ENCODE measurements at regions not wholly inside any gene's neighbourhood (a gene's known extent, or its start where the extent isn't known, plus 50 kb on each side); places are given as distances from the start of the nearest gene placed in this dataset.

DNA sequence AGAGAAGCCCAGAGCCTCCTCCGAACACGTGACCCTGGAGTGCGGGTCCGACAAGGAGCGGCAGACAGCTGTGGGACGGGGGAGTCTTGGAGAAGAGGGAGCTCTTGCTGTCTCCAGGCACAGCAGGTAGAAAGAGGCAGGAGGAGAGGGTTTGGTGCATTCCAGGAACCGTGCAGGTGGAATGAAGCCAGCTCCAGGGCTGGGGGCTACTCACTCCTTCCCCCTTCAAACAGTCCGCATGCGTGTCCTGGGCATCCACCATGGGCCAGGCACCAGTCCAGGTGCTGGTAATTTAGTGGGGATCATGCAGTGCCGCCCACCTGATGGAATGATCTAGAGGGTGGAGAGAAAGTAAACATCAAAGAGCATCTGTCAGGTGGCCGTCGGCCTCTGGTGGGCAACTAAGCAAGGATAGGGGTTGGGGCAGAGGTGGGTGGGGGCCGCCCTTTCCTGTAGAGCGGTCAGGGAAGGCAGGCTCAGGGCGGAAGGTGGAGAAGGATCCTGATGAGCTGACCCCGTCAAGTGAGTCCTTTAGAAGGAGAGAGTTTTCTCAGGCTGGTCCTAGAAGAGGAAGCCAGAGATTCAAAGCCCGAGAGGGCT, 850.0 kb downstream of the TBC1D22A start:
- Mint-ChIP-seq H3K4me1 (ENCODE audit: low read depth) (no peaks in the 10 kb centered on the region), H3K36me3 (ENCODE audit: insufficient read depth) (no peaks in the 10 kb centered on the region), H3K9me3 (peaks cover 6% of the 10 kb centered on the region), H3K4me3 (no peak overlapping the region), H3K27me3 (ENCODE audit: low read depth) (peaks cover 2% of the 10 kb centered on the region)
- DNase-seq: no peak
- no peak for ATAC-seq

DNA sequence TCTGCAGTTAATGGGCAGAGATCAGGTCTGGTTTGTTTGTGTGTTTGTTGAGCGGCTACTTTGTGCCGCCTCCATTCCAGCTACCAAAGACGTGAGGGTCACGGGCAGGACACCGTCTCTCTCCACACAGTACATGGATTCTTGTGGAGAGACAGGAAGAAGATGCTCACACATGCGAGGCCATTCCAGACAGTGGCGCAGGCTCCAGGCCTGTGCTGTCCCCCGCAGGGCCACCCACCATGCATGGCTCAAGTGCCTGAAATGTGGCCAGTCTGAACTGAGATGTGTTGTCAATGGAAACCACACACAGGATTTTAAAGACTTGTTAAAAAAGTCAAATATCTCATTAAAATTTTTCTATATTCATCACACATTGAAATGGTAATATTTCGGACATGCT, 848.3 kb downstream of the TBC1D22A start:
- ATAC-seq: no peak
- peaks cover 2% of the 10 kb centered on the region for H3K27me3 Mint-ChIP-seq (ENCODE audit: low read depth)
- no peak for DNase-seq
- H3K36me3 Mint-ChIP-seq (ENCODE audit: insufficient read depth): no peaks in the 10 kb centered on the region
- peaks cover 6% of the 10 kb centered on the region for H3K9me3 Mint-ChIP-seq
- H3K4me3 Mint-ChIP-seq: no peak overlapping the region
- no peaks in the 10 kb centered on the region for H3K4me1 Mint-ChIP-seq (ENCODE audit: low read depth)

DNA sequence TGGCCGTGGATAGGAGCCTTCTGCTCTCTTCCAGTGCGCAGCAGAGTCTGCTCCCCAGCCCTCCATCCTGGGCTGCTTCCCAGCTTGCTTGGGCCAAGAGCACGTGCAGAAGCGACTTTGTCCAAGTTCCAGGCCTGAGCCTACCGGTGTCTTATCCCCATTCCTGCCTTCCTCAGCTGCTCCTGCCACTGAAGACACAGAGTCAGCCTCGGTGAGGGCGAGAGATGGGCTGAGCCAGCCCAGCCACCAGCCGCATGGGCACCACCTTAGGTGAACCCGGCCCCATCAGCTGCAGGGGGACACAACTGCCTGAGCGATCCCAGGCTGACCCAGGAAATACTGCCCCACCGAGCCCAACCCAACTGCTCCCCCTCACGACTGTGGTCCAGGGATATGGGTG, 847.8 kb downstream of the TBC1D22A start:
- ATAC-seq (no peak), DNase-seq (no peak)
- peaks cover 6% of the 10 kb centered on the region for H3K9me3 Mint-ChIP-seq
- H3K36me3 Mint-ChIP-seq (ENCODE audit: insufficient read depth): no peaks in the 10 kb centered on the region
- no peak overlapping the region for H3K4me3 Mint-ChIP-seq
- peaks cover 2% of the 10 kb centered on the region for H3K27me3 Mint-ChIP-seq (ENCODE audit: low read depth)
- no peaks in the 10 kb centered on the region for H3K4me1 Mint-ChIP-seq (ENCODE audit: low read depth)

DNA sequence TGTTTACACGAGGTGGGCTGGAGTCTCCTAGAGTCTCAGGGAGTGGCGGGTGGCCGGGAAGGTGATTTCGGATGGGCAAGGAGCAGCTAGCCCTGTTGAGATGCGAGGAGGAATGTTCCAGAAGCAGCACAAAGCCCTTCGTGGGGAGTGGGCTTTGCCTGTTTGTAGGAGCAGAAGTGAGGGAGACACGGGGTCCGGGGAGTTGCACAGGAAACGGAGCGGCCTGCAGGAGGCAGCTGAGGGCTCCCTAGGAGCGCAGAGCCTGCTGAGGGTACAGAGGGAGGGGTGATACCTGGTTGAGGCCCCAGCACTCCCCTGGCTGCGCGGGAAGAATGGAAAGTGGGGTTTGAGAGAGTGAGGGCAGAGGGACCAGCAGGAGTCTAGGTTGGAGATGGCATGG, 847.2 kb downstream of the TBC1D22A start:
- ATAC-seq: no peak
- Mint-ChIP-seq H3K27me3 (ENCODE audit: low read depth) (peaks cover 2% of the 10 kb centered on the region), H3K9me3 (peaks cover 6% of the 10 kb centered on the region), H3K36me3 (ENCODE audit: insufficient read depth) (no peaks in the 10 kb centered on the region), H3K4me3 (no peak overlapping the region), H3K4me1 (ENCODE audit: low read depth) (no peaks in the 10 kb centered on the region)
- DNase-seq: no peak

DNA sequence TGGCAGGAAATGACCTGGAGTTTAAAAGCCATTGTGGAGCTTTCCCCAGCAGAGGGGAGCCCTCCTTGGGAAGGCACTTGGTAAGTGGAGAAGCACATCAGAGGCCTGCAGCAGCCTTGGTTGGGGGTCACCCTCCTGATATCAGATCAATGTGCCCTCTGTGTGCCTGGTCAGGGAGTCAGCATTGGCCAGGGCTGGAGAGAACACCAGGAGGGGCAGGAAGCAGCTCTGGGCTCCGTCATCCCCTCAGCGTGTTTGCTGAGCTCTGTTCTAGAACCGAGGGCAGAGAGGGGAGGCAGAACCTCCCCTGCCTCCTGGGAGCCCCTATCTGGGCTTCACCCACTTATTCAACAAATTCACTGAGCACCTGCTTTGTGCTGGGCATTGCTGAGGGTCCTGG, 846.0 kb downstream of the TBC1D22A start:
- H3K36me3 Mint-ChIP-seq (ENCODE audit: insufficient read depth): no peaks in the 10 kb centered on the region
- H3K4me3 Mint-ChIP-seq: no peak overlapping the region
- H3K9me3 Mint-ChIP-seq: peaks cover 6% of the 10 kb centered on the region
- no peak for DNase-seq
- no peaks in the 10 kb centered on the region for H3K4me1 Mint-ChIP-seq (ENCODE audit: low read depth)
- H3K27me3 Mint-ChIP-seq (ENCODE audit: low read depth): peaks cover 2% of the 10 kb centered on the region
- ATAC-seq: no peak

DNA sequence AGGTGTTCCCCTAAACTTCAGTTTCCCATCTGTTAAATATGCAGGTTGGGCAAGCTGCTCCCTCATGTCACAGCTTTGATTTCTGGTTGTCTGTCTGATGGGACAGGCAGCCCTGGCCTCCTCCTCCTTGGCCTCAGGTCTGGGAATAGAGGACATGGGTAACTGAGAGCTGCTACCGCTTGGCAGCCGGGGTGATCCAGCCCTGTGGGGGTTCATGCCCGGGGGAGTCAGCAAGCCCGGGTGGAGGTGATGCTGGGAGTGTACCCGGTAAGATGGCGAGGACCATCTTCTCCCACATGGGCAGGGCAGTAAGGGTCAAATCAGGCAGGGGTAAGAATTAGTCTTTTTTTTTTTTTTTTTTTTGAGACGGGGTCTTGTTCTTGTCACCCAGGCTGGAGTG, 845.0 kb downstream of the TBC1D22A start:
- Mint-ChIP-seq H3K27me3 (ENCODE audit: low read depth) (peaks cover 2% of the 10 kb centered on the region), H3K36me3 (ENCODE audit: insufficient read depth) (no peaks in the 10 kb centered on the region), H3K4me1 (ENCODE audit: low read depth) (no peaks in the 10 kb centered on the region), H3K9me3 (peaks cover 6% of the 10 kb centered on the region), H3K4me3 (no peak overlapping the region)
- ATAC-seq: no peak
- DNase-seq: no peak

DNA sequence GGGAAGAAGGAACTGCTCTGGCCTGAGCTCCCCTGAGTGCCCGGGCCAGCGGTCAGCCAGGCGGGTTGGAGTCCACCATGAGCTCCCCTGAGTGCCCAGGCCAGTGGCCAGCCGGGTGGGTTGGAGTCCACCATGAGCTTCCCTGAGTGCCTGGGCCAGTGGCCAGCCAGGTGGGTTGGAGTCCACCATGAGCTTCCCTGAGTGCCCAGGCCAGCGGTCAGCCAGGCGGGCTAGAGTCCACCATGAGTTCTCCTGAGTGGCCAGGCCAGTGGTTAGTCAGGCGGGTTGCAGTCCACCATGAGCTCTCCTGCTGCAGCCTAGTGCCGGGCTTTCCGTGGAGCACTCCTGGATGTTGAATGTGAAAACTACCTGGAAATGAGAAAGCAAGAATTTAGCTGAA, 844.0 kb downstream of the TBC1D22A start:
- no peaks in the 10 kb centered on the region for H3K4me1 Mint-ChIP-seq (ENCODE audit: low read depth)

DNA sequence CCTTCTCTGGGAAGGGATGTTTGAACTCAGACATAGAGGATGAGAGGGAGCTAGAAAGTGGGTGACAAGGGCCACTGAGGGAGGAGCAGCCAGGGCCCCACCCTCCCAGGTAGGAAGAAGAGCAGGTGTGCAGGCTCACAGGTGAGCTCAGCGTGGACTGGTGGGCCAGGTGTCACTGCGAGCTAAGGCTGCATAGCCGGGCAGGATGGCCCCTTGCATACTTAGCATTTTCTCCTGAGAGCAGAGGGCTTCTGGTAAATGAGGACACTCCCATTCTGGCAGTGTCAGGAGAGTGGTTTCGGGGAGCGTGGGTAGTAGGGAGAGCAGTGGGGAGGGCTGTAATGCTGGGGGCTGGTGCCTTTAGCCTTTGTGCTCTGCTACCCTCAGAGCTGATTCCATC, 843.4 kb downstream of the TBC1D22A start:
- H3K4me3 Mint-ChIP-seq: no peak overlapping the region
- no peaks in the 10 kb centered on the region for H3K36me3 Mint-ChIP-seq (ENCODE audit: insufficient read depth)
- no peak for DNase-seq
- H3K27me3 Mint-ChIP-seq (ENCODE audit: low read depth): peaks cover 14% of the 10 kb centered on the region
- ATAC-seq: no peak
- H3K4me1 Mint-ChIP-seq (ENCODE audit: low read depth): no peaks in the 10 kb centered on the region
- H3K9me3 Mint-ChIP-seq: peaks cover 6% of the 10 kb centered on the region

More for the DNA sequence above, 844.0 kb downstream of the TBC1D22A start:
- no peaks in the 10 kb centered on the region for H3K36me3 Mint-ChIP-seq (ENCODE audit: insufficient read depth)
- H3K4me3 Mint-ChIP-seq: no peak overlapping the region
- H3K27me3 Mint-ChIP-seq (ENCODE audit: low read depth): peaks cover 9% of the 10 kb centered on the region
- DNase-seq: no peak
- no peak for ATAC-seq
- peaks cover 6% of the 10 kb centered on the region for H3K9me3 Mint-ChIP-seq

DNA sequence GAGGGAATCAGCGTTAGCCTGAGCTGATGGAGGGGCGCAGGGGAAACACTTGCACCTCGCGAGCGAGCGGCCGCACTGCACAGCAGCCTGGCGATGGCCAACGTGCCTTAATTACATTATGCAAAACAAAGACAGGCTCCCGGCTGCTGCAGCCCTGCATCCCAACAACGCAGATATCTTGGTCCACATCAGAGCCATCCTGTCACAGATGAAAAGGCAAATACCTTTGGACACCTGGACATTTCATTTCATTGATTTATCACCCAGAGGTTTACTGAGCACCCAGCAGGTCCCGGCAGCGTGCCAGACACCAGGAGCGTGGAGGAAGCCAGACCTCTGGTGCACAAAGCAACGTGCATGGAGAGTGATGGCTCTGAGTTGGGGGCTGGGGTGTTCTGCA, 843.0 kb downstream of the TBC1D22A start:
- H3K4me3 Mint-ChIP-seq: no peak overlapping the region
- H3K9me3 Mint-ChIP-seq: peaks cover 6% of the 10 kb centered on the region
- no peaks in the 10 kb centered on the region for H3K36me3 Mint-ChIP-seq (ENCODE audit: insufficient read depth)
- ATAC-seq: no peak
- DNase-seq: no peak
- peaks cover 14% of the 10 kb centered on the region for H3K27me3 Mint-ChIP-seq (ENCODE audit: low read depth)
- H3K4me1 Mint-ChIP-seq (ENCODE audit: low read depth): no peaks in the 10 kb centered on the region

DNA sequence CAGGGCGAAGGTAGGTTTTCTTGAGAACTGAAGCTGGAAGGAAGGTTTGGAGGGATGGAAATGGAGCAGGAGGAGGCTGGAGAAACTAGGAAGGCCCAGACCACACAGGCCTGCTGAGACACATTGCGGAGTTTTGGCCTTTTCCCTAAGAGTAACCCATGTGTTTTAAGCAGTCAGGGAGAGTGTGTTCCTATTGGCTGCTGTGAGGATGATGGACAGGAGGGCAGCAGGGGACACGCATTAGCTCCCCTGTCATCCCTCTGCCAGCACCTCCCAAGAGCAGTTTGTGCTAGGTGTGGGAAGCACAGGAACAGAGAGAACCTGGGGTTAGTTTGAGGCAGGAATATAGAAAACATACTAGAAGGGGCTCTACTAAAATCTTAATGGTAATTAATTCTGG, 842.1 kb downstream of the TBC1D22A start:
- peaks cover 15% of the 10 kb centered on the region for H3K27me3 Mint-ChIP-seq (ENCODE audit: low read depth)

DNA sequence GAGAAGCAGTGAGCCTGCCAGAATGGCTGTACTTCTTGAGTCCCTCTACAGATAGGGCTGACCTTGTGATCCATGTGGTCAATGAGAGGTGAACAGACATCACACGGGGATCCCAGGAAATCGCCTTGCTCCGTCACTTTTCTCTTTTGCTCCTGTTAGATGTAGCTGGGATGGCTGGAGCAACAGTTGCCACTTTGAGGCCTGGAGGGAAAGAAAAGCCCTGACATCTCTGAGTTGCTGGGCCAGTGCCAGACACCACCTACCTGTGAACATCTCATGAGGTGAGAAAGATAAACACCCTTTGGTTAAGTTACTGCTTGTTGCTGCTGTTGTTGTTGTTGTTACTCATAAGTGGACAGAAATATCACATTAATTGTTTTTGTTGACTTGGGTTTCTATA, 840.3 kb downstream of the TBC1D22A start:
- no peak for ATAC-seq
- DNase-seq: no peak
- Mint-ChIP-seq H3K4me3 (no peak overlapping the region), H3K27me3 (ENCODE audit: low read depth) (peaks cover 16% of the 10 kb centered on the region), H3K9me3 (no peaks in the 10 kb centered on the region), H3K4me1 (ENCODE audit: low read depth) (no peaks in the 10 kb centered on the region), H3K36me3 (ENCODE audit: insufficient read depth) (no peaks in the 10 kb centered on the region)

More for the DNA sequence above, 842.1 kb downstream of the TBC1D22A start:
- Mint-ChIP-seq H3K36me3 (ENCODE audit: insufficient read depth) (no peaks in the 10 kb centered on the region), H3K4me3 (no peak overlapping the region), H3K4me1 (ENCODE audit: low read depth) (no peaks in the 10 kb centered on the region), H3K9me3 (peaks cover 3% of the 10 kb centered on the region)
- ATAC-seq (no peak), DNase-seq (no peak)

DNA sequence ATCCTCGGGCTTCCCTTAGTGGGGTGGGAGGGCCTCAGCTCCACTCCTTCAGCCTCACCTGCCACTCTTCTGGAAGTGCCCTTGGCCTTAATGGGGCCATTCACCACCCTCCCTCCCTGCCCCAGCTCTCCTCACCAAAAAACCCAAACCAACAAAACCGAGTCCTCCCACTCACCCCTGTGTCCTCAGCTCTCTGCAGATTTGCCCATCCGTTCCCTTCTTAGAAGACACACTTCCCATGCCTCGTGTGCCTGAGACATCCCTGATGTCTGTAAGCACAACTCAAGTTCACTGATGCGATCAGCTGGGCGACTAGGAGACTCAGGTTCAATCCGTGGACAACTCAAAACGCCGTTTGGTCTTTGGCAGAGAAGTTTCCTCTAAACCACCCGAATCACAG, 839.2 kb downstream of the TBC1D22A start:
- no peak for ATAC-seq
- H3K4me3 Mint-ChIP-seq: no peak overlapping the region

DNA sequence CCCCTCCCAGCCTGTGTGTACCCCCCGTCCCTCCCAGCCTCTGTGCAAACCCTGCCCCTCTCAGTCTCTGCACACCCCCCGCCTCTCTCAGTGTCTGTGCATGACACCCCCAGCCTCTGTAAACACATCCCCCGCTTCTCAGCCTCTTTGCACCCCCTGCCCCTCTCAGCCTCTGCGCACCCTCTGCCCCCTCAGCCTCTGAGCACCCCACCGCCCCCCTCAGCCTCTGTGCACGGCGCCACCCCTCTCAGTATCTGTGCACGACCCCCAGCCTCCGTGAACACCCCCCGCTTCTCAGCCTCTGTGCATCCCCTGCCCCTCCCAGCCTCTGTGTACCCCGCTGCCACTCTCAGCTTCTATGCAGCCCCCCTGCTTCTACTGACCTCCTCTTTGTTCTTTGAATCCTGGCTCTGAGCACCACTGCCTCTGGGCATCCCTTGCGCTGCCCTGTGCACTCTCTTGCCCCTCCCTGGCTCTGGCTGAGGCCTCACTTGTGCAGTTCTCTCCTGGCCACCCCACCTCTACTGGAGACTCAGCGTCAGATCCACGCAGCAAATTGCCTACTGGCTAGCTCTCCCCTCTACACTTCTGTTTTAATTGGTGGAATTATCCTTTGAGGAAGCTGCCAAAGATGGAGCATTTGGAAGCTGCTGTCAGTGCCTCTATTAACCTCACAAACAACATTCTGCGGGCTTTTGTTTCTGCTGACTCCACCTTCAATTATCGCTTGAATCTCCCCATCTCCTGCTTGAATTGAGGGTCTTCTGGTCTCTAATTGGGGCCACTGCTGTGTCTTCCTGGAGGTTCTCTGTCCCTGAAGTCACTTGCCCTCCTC, 838.6 kb downstream of the TBC1D22A start:
- Mint-ChIP-seq H3K4me1 (ENCODE audit: low read depth) (no peaks in the 10 kb centered on the region), H3K27me3 (ENCODE audit: low read depth) (peaks cover 14% of the 10 kb centered on the region), H3K4me3 (no peak overlapping the region), H3K9me3 (no peaks in the 10 kb centered on the region), H3K36me3 (ENCODE audit: insufficient read depth) (no peaks in the 10 kb centered on the region)
- ATAC-seq (no peak), DNase-seq (no peak)

More for the DNA sequence above, 839.2 kb downstream of the TBC1D22A start:
- Mint-ChIP-seq H3K36me3 (ENCODE audit: insufficient read depth) (no peaks in the 10 kb centered on the region), H3K9me3 (no peaks in the 10 kb centered on the region), H3K27me3 (ENCODE audit: low read depth) (peaks cover 14% of the 10 kb centered on the region), H3K4me1 (ENCODE audit: low read depth) (no peaks in the 10 kb centered on the region)
- no peak for DNase-seq

DNA sequence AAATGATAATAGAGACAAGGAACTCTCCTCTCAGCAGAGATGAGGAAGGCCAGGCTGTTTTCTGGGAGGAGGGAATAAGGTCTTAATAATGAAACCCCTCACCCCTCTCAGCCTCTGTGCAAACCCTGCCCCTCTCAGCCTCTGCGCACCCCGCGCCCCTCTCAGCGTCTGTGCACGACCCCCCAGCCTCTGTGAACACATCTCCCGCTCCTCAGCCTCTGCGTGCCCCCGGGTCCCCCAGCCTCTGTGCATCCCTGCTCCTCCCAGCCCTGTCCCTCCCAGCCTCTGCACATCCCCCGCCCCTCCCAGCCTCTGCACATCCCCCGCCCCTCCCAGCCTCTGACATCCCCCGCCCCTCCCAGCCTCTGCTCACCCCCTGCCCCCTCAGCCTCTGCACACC, 837.8 kb downstream of the TBC1D22A start:
- no peaks in the 10 kb centered on the region for H3K9me3 Mint-ChIP-seq
- no peak overlapping the region for H3K4me3 Mint-ChIP-seq
- H3K27me3 Mint-ChIP-seq (ENCODE audit: low read depth): peaks cover 14% of the 10 kb centered on the region
- DNase-seq: no peak
- H3K36me3 Mint-ChIP-seq (ENCODE audit: insufficient read depth): no peaks in the 10 kb centered on the region
- no peak for ATAC-seq
- no peaks in the 10 kb centered on the region for H3K4me1 Mint-ChIP-seq (ENCODE audit: low read depth)

DNA sequence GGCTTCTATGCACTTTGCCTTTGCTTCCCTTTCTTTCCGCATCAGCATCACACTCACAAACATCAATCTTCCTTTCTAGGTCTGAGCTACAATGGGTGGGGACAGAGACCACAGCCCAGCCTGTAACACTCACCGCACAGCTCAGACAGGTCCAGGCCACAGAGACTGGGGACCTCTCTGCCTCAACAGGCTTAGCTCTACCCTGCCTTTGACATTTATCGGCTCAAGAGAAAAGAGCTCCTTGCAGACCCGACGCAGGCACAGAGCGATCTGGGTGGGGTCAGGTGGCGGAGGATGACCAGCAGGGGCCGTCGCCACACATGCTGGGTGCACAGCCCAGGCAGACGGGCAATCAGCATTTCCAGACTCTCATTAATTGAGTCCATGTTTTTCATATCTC, 837.3 kb downstream of the TBC1D22A start:
- DNase-seq: no peak
- Mint-ChIP-seq H3K4me3 (no peak overlapping the region), H3K4me1 (ENCODE audit: low read depth) (no peaks in the 10 kb centered on the region), H3K36me3 (ENCODE audit: insufficient read depth) (no peaks in the 10 kb centered on the region), H3K27me3 (ENCODE audit: low read depth) (peaks cover 14% of the 10 kb centered on the region), H3K9me3 (no peaks in the 10 kb centered on the region)
- ATAC-seq: no peak
